GM21723 (cell line): ENCODE measurements at regions not wholly inside any gene's neighbourhood (a gene's known extent, or its start where the extent isn't known, plus 50 kb on each side); places are given as distances from the start of the nearest gene placed in this dataset.
"Not testable (repeated sequence)": the region's sequence is repeated elsewhere in the genome, so short reads cannot be mapped to it uniquely, and the experiment has no call there.

Experiments
- ATAC-seq: cut with Tn5 transposase; IDR thresholded peaks from one replicate; pipeline ENCODE4 v1.9.1; 2021; ENCODE audit warnings: mild to moderate bottlenecking, moderate library complexity; ENCODE audit not compliant: unreplicated experiment

DNA sequence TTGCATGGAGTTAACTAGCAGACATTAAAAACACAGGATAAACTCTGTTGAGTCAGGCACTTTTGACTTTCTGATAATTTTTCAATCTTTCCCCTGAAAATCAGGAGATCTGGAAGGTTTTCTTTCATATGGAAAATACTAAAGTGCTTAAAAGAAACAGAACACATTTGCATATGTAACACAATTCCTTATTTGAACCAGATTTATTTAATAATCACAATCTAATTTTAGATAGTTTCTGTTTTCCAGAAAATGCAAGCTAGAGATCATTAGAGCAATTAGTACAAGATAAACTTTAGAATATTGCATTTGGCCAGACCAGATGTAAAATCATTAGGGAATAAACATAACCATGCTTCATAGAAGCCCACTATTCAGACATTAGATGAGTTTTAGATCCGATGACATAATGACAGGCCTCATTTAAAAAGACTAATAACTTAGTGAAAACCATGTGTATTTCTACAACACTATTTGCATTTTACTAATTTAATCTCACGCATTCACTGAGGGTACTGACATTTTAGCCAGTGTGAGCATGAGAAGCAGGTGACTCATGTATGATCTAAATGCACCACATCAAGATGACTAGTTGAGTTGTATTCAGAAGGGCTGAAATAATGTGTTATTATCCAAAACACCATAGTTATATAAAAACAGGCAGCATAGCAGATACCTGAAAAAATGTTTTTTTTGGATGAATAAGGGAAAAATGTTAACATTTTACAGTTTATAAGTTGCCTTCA, 611.5 kb downstream of the LTN1 start:
- not testable (repeated sequence) for ATAC-seq

DNA sequence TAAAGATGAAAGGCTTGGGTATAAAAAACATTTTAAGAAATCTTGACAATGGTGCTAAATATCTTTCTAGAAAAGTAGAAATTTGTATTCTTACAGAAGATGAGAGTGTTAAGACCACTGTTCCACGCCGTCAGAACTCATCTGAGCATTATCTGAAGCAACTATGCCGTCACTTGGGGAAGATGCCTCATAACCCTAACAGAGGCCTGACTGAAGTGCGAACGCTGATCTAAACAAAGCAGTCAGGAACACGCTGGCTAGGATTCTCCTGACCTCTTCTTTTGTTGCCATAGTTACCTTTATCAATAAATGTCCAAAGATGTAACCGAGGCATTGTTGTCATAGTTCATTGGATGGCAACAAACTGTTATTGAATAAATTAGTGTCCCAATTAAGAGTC, 612.4 kb downstream of the LTN1 start:
- no peak for ATAC-seq

DNA sequence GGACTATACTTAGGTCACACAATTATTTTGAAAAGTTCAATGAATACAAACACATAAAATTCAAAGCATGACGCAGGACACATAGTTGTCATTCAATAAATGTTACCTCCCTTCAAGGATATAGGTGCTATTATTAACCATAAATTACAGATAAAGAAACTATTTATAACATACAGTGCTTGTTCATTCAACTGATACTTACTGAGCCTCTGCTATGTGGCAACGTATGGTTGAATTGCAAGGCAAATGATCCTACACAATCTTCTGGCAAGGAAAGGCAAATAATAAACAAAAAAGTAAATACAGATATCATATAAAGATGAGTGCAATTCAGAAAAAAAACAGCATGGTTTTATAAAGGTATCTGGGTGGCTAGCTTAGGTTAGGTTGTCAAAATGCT, 614.7 kb downstream of the LTN1 start:
- ATAC-seq = no peak

DNA sequence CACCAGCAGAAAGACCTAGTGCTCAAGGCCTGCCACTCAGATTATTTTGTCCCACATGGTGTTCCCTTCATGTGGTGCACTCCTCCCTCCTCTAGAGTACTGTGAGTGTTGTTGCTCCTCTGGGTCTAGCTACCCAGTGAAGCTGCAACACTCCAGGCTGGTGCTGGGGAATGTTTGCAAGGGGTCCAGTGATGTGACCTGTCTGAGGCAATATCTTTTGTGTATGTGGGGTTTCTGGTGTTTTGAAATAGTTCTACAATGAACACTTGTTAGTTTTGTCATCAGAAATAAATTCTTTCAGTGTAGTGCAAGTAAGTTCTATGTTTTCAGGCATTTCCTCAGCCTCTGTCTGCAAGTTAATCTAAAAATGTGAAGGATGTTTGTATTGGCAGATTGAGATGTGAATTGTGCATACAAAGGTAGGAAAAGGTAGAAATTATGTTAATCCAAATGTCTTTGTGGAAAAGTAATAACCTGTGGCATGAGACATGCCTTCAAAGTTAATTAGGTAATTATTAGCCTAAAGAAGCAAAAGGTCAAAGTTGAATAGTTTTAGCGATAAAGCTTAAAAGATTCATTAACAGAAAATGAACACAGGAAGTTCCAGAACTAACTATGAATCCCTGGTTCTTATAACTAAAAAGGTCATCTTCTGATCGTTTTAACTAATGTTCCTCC, 616.8 kb downstream of the LTN1 start:
- no peak for ATAC-seq

DNA sequence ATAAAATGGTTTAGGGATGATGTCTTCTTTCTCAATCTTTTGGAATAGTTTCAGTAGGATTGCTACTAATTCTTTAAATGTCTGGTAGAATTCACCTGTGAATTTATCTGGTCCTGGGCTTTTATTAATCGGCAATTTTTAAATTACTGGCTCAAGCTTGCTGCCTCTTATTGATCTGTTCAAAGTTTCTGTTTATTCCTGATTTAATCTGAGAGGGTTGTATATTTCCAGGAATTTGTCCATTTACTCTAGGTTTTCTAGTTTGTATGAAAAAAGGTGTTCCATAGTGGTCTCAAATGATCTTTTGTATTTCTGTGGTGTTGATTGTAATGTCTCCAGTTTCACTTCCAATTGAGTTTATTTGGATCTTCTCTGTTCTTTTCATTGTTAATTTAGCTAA, 617.8 kb downstream of the LTN1 start:
- ATAC-seq = no peak

DNA sequence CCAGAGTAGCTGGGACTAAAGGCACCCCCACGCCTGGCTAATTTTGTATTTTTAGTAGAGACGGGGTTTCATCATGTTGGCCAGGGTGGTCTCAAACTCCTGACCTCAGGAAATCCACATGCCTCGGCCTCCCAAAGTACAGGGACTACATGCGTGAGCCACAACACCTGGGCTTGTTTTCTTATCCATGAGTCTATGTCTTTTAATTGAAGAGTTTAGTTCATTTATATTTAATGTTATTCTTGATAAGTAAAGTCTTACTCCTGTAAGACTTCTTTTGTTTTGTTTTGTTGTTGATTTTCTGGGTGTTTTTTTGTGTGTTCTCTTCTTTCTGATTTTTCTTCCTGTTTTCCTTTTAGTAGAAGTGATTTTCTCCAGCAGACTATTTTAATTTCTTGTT, 621.0 kb downstream of the LTN1 start:
- no peak for ATAC-seq

DNA sequence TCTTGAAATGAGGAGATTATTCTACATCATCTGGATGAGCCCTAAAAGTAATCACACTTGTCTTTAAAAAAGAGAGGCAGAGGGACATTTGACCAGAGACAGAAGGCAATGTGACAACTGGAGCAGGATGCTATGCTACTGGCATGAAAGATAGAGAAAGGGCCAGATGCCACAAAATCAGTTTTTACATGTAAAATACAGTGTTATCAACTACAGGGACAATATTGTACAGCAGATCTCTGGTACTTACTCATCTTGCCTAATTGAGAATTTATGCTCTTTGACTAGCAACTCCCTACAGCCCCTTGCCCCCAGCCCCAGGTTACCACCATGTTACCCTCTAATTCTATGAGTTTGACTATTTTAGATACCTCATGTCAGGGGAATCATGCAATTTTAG, 633.4 kb downstream of the LTN1 start:
- no peak for ATAC-seq

DNA sequence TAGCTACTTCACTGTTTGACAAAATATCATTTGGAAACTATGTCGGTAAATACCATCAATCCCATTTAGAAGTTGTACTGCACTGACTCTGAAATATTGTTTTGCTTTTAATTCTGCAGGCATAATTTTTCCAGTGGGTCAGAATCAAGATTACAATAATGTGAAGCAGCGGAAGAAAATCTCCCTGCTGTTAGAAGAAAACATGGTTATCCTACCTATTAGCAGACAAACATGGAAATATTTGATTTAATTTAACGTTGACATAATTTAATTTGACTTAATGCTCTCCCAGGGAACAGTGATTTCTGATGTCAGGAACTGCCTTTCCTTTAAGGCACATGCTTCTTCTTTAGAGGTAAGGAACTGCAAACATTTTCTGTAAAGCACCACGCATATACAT, 634.0 kb downstream of the LTN1 start:
- ATAC-seq = no peak

DNA sequence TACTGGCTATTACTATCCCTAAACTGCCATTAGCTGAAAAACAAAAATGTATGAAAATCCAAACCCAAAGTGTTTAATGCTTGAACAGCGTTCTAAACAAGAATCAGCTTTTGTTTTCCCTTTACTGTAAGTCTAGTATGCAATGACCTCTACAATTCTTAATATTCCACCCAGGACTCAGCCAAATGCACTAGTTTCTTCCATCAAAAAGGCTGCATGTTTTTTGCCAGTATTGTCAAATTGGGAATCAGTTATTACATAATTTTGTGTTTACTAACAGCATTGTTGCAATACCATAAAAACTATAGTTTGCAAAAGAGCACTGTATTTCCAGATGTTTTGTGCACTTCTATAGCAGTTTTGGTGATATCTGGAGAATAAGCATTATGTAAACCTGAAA, 634.5 kb downstream of the LTN1 start:
- ATAC-seq = no peak

DNA sequence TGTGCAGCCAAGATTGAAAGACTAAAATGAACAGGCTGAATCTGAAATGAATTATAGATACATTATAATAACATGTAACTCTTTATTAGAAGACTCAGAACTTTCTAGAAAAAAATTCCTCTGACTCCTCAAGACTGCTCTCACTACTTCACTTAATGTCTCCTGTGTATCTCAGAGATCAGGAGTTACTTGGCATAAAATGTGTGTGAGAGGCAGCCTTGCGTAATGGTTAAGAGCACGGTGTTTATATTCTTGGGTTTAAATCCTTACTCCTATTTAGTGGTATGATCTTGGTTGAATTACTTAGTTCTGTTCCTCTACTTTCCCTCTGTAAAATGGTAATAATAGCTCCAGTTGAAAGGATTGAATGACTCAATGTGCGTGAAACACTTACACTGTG, 634.9 kb downstream of the LTN1 start:
- no peak for ATAC-seq

DNA sequence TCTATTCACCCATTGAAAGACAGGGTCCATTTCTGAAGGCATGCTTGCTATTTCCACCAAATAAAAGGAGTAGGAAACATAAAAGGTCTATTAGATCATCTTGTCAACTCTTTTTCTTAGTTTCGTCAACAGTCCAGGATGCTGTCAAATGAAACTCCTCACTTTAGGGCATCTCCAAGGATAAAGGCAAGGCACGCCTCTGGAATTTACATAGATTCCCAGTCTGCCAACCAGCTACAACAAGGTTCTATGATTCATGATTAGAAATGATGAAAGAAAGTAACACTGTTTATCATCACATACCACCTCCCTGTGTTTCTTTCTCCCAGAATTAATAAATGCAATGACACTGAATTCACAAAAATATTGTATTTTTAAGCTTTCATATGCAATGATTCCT, 636.3 kb downstream of the LTN1 start:
- ATAC-seq = no peak

DNA sequence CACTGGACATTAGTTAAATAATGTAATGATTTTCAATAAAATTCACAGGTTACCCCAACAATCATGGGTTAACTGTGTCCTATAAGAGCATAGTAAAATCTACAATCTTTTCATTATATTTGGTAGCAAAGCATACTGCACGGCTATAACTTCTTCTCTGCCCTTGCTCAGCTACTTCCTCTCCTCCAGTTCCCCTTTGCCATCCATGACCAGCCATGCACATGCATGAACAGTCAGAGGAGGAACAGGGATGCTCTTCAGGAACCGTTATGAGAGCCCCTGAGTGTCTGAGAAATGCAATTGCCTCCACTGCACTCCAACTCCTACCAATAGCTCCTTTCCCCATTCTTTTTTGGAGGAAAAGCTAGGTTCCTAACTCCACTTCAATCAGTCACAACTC, 646.7 kb downstream of the LTN1 start:
- no peak for ATAC-seq

DNA sequence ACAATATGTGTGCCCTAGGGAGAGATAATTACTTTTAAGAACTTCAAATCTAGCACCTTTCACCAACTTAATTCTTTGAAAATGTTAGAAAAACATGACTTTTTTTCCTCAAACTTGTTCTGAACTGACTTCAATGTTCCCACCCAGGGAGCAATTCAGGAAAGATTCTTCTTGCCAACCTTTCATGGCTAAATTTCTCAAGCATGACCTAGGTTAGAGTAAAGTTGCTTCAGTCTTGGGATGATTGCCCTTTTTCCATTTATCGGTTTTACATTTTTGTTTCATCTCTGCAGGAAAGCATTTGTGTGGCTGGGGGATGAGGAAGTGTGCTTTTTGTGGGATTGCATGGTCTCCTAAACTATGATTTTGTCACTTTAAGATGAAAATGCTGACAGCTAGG, 647.7 kb downstream of the LTN1 start:
- ATAC-seq = no peak

DNA sequence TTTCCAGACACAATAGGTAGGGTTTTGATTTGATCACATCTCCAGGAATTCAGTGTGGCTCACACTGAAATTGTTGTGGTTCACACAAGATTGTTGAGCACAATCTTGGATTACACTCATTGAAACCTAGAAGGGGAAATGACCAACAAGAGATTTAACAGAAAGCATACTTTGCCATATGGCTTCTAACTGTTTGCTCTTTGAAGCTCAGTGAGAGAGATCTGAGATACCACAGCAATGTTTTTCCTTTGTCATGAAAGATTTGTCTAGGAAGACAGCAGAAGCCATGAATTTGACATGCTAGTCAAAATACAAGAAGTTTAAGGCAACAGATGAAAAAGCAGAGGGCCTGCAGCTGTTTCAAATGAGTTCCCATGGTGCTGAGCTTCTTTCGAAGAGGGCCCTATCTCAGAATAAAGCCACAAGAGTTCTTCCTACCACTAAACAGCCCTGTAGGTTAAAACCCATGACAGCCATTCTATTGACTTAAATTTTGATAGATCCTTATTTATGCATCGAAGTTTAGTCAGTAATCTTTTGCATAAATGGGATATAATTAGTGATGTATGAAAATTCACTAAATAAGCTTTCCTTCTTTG, 650.4 kb downstream of the LTN1 start:
- ATAC-seq = no peak

DNA sequence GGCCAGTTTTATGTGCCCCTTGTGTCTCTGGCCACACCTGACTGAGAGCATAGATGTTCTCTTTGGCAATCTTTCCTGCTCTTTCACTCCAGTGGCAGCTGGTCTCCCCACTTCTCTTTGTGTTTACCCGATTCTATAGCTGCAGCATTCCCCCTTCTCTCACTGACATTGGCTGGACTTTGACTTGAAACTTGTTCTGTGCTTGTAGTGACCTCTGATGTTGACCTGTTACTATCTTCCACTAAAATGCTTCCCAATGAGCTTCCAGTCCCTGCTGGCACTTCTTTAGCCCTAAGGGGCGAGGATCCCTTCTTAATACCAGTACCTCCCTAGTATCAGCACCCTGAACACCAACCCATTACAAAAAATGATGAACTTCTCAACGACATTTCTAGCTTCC, 653.3 kb downstream of the LTN1 start:
- no peak for ATAC-seq

DNA sequence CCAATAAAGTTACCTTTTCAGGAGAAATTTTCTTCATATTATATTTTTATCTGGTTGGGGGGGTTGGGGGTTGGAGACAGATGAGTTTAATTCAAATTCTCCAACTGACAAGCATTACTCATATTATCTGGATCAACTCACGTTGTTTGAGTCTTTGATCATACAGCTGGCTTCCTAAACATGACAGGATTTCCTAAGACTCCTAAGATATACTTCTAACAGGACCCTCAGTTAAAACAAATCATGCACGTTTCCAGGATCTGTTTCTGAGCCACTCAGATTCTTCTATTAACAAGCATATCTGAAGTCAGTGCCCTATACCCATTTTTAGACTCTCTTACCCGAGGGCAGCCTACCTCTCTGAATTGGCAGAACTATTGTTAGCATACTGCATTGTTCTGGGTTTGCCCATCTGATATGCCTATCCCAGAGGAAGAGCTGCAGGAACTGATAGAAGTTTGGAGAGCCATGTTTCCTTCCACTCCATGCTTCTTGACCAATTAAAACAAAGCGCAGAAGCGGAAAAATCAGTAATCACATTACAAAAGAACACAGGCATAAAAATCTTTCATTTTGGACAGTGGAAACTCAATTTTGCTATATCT, 653.9 kb downstream of the LTN1 start:
- ATAC-seq = no peak

DNA sequence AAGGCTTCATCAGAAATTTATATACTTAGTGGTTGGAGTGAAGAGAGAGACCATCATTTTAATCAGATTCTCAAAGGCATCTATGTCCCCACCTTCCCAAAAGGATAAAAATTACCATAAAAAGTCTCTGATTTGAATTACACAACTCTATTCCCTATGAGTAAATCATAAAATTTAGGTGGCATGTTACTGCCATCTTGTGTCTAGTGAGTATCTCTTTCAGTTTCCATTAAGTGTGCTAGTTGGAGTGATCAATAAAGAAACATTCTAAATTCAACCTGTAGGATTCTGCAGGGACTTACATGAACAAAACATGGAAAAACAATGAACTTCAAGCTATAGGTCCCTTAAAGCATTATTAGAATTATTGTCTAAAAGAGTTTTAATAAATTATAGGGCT, 655.4 kb downstream of the LTN1 start:
- ATAC-seq = no peak

DNA sequence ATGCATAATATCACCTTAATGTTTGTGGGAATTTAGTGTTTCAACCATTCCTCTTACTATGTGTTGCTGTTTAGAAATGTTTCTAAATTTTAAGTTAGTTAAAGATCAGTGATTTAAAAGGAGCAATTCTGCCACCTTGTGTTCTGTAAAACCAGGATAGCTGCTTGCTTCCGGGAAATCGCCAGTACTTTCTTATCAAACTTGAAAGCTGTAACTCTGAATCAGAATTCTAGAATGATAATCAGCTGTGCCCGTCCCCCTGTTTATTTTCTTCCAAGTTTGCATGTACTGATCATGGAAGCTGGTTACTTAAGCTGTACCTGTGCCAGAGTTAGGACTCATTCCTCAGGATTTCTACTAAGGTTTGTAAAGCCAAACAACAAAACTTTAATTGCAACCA, 656.4 kb downstream of the LTN1 start:
- ATAC-seq = no peak

DNA sequence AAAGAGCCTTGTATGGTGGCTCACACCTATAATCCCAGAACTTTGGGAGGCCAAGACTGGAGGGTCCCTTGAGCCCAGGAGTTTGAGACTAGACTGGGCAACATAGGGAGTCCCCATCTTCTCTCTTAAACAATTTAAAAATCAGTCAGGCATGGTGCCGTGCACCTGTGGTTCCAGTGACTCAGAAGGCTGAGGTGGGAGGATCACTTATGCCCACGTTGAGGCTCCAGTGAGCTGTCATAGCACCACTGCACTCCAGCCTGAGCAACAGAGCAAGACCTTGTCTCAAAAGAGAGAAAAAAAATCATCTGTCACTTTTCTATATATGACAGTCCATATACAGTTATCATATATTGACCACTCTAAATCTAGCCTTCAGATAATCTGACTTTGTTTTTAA, 658.3 kb downstream of the LTN1 start:
- no peak for ATAC-seq

DNA sequence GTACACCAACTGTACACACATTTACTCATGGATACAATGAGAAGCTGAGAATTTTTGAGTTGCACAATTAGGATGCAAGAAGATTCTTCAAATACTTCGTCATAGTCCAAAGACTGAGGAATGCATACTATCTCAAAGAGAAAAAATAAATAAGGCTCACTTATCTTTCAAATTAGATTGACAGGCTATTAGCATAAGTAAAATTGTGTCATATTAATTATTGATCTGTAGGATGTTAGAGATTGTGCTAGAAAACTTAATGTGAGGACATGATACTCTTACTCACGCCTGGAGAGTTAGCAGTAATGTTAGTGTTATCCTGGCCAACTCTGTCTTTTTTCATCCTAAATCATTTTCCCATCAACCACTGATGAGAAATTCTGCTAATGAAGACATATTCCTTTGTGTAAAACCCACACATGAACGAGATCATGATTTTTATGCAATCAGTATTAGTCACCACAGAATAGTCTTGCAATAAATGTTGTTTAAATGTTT, 659.0 kb downstream of the LTN1 start:
- ATAC-seq = no peak

DNA sequence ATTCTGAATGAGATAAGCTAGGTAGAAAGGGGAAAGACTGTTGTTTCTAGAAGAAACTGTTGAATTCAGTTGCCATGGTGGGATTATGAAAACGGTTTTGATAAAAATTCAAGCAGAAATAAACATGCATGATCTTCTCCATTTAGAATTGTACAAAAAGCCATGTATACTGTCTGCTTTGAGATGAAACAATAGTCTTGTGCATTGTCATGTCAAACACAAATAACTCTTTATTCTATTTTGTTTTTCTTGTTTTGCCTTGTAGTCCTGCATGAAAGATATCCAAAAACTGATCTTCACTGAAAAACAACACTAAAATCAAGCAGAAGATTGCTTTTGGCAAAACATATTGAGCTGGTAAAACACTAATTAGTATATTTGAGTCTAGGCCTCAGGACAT, 659.9 kb downstream of the LTN1 start:
- ATAC-seq = no peak

DNA sequence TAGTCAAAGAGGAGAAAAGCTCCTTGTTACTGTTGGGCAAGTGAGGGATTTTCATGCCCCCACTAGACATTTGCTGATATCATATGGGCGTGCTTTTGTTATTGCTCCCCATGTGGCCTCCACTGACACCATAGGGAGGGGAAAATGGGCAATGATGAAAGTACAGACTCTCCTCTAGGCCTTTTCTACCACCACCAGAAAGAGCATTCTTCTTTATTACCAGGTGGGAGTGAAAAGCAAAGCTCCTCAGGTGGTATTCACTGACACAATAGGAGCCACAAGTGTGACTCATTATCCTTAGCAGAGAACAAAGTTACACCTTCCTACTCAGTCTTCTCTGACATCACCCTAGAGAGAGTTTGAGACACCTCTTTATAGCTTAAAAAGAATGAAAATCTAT, 667.1 kb downstream of the LTN1 start:
- no peak for ATAC-seq
